Mammary epithelial cell (primary cell): ENCODE measurements at regions not wholly inside any gene's neighbourhood (a gene's known extent, or its start where the extent isn't known, plus 50 kb on each side); places are given as distances from the start of the nearest gene placed in this dataset.
"Not testable (repeated sequence)": the region's sequence is repeated elsewhere in the genome, so short reads cannot be mapped to it uniquely, and the experiment has no call there.

Experiments
- CTCF ChIP-seq, 2 donors: IDR thresholded peaks in 1 of 2; conservative IDR thresholded peaks in 1 of 2; 2 replicates each; pipeline ENCODE4 v1.5.1; 2011 to 2012; ENCODE audit warnings: inconsistent platforms in 2 of 2, low read length in 2 of 2, mild to moderate bottlenecking in 2 of 2, control low read depth in 1 of 2, low read depth in 1 of 2; ENCODE audit not compliant: insufficient read depth in 1 of 2; ENCODE audit errors: extremely low read depth in 1 of 2
- EZH2 ChIP-seq: IDR thresholded peaks from 2 replicates; pipeline ENCODE4 v1.6.1; 2012; ENCODE audit warnings: low read length, inconsistent platforms, borderline replicate concordance

- TF ChIP-seq CTCF (conservative IDR thresholded peaks at IDR 0.05 in 1 of 2, IDR thresholded peaks at IDR 0.05 in 1 of 2; ENCODE audit: extremely low read depth in 1 of 2, insufficient read depth in 1 of 2, low read depth in 1 of 2, low read length in 2 of 2); EZH2: not testable (repeated sequence)
Measured at GRCh38 chr2:9730523-9730922, 99.7 kb upstream of the YWHAQ start.
